ENCODE measurements at regions not wholly inside any gene's neighbourhood (a gene's known extent, or its start where the extent isn't known, plus 50 kb on each side); places are given as distances from the start of the nearest gene placed in this dataset.

DNA sequence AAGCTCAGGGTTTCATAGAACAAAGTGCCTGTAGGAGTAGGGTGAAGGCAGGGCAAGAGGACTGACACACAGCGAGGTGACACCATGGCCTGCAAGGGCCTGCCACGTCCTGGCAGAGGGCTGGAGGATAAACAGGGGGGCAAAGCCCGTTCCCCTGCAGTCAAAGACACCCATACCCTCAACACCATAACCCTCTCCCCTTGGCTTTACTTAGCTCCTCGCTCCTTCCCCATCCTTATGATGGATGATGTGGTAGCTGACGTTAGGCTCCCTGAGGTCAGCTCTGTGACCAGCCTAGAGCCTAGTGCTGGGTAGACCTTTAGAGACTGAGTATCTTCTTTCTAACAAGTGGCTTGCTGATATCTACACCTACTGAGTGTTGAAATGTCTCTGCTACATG, 683.3 kb upstream of the HS6ST1 start:
- TF ChIP-seq EP300 (IDR thresholded peaks at IDR 0.05) = no peak
- no peak for TF ChIP-seq POLR2AphosphoS5 (IDR thresholded peaks at IDR 0.05)
- TF ChIP-seq POLR2A (IDR thresholded peaks at IDR 0.05) = no peak
- TF ChIP-seq, protein P1, sequence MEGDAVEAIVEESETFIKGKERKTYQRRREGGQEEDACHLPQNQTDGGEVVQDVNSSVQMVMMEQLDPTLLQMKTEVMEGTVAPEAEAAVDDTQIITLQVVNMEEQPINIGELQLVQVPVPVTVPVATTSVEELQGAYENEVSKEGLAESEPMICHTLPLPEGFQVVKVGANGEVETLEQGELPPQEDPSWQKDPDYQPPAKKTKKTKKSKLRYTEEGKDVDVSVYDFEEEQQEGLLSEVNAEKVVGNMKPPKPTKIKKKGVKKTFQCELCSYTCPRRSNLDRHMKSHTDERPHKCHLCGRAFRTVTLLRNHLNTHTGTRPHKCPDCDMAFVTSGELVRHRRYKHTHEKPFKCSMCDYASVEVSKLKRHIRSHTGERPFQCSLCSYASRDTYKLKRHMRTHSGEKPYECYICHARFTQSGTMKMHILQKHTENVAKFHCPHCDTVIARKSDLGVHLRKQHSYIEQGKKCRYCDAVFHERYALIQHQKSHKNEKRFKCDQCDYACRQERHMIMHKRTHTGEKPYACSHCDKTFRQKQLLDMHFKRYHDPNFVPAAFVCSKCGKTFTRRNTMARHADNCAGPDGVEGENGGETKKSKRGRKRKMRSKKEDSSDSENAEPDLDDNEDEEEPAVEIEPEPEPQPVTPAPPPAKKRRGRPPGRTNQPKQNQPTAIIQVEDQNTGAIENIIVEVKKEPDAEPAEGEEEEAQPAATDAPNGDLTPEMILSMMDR (IDR thresholded peaks at IDR 0.05) = no peak
- Histone ChIP-seq H3K4me1 (no peaks in the 10 kb centered on the region), H3K27ac (no peak overlapping the region), H3K36me3 (no peaks in the 10 kb centered on the region), H3K9me3 (no peaks in the 10 kb centered on the region), H3K27me3 (no peaks in the 10 kb centered on the region), H3K4me3 (no peak overlapping the region)
- 88% methylated on average over 4 of the region's 5 CpGs; no CpG with 5 or more reads in 1 of the 2 donors for WGBS, 2 donors (ENCODE audit: low coverage in 1 of 2)
- no peak for ATAC-seq

DNA sequence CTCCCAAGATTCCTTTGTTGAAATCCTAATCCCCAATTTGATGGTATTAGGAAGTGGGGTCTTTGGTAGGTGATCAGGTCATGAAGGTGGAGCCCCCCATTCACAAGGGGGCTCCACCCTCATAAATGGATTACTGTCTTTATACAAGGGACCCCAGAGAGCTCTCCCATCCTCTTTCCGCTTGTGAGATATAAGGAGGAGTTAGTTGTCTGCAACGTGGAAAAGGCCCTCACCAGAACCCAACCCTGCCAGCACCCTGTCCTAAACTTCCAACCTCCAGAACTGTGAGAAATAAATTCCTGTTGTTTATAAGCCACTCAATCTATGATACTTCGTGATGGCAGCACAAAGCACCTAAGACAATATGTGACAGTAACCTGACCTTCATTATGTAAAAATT, 684.1 kb upstream of the HS6ST1 start:
- 78 to 93% methylated on average over 3 of the region's 3 CpGs for WGBS, 2 donors (ENCODE audit: low coverage in 1 of 2)
- no peaks in the 10 kb centered on the region for H3K9me3 ChIP-seq
- H3K27me3 ChIP-seq = no peaks in the 10 kb centered on the region
- no peak overlapping the region for H3K27ac ChIP-seq
- no peak for TF ChIP-seq POLR2A (IDR thresholded peaks at IDR 0.05)
- TF ChIP-seq POLR2AphosphoS5 (IDR thresholded peaks at IDR 0.05) = no peak
- TF ChIP-seq, protein P1 (IDR thresholded peaks at IDR 0.05) = no peak
- no peak for TF ChIP-seq EP300 (IDR thresholded peaks at IDR 0.05)
- H3K4me3 ChIP-seq = no peak overlapping the region
- H3K4me1 ChIP-seq = no peaks in the 10 kb centered on the region
- no peaks in the 10 kb centered on the region for H3K36me3 ChIP-seq
- no peak for ATAC-seq

DNA sequence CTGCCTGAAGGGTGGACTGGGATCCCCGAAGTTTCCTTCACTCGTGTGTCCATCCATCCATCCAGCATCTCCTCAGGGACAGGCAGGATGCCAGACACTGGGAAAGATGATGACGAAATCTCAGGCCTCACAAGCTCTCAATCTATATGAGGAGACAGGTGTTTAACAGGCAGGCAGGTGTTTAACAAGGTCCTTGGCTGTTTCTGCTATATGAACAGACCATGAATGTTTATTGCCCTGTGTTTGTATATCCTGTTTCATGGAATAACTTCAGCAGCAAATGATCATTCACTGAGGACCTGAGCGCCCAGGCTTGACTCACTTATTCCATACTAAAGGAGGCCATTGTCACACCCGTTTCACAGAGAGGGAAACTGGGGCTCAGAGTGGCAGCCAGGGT, 685.8 kb upstream of the HS6ST1 start:
- 76% methylated on average over 4 to 5 of the region's 5 CpGs for WGBS, 2 donors (ENCODE audit: low coverage in 1 of 2)
- TF ChIP-seq POLR2AphosphoS5 (IDR thresholded peaks at IDR 0.05) = no peak
- TF ChIP-seq, protein P1 (IDR thresholded peaks at IDR 0.05) = no peak
- TF ChIP-seq POLR2A (IDR thresholded peaks at IDR 0.05) = no peak
- TF ChIP-seq EP300 (IDR thresholded peaks at IDR 0.05) = no peak
- no peaks in the 10 kb centered on the region for H3K9me3 ChIP-seq
- ATAC-seq = no peak
- H3K27ac ChIP-seq = no peak overlapping the region
- no peak overlapping the region for H3K4me3 ChIP-seq
- no peaks in the 10 kb centered on the region for H3K27me3 ChIP-seq
- H3K4me1 ChIP-seq = no peaks in the 10 kb centered on the region
- H3K36me3 ChIP-seq = no peaks in the 10 kb centered on the region

DNA sequence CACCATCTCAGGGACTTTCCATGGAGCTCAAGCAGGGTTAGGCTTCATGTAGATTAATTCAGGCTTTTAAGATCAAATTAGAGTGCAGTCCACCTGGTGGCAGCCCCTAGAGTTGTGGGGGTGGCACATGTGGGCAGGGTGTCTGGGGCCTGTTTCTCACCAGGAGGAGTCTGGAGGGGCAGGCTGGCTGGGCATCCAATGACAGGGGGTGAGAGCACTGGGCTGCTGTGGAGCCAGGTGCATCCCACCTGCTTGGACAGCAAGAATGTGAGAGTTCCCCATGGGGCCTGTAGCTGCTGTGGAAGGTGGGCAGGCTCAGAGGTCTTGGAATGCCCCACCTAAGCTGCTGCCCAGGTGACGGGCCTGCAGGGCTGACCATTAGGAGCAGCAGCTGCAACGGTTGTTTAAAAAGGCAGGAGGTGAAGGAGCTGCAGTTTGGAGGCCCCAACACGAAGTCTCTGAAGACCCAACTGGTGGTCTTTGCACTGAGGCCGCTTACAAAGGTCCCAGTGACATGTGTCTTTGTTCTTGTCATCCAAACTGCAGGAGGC, 686.3 kb upstream of the HS6ST1 start:
- H3K4me1 ChIP-seq = no peaks in the 10 kb centered on the region
- 75% methylated on average over 3 of the region's 4 CpGs; no CpG with 5 or more reads in 1 of the 2 donors for whole genome bisulfite sequencing, 2 donors (ENCODE audit: low coverage in 1 of 2)
- TF ChIP-seq, protein P1 (IDR thresholded peaks at IDR 0.05) = no peak
- TF ChIP-seq POLR2A (IDR thresholded peaks at IDR 0.05) (no peak), EP300 (IDR thresholded peaks at IDR 0.05) (no peak)

DNA sequence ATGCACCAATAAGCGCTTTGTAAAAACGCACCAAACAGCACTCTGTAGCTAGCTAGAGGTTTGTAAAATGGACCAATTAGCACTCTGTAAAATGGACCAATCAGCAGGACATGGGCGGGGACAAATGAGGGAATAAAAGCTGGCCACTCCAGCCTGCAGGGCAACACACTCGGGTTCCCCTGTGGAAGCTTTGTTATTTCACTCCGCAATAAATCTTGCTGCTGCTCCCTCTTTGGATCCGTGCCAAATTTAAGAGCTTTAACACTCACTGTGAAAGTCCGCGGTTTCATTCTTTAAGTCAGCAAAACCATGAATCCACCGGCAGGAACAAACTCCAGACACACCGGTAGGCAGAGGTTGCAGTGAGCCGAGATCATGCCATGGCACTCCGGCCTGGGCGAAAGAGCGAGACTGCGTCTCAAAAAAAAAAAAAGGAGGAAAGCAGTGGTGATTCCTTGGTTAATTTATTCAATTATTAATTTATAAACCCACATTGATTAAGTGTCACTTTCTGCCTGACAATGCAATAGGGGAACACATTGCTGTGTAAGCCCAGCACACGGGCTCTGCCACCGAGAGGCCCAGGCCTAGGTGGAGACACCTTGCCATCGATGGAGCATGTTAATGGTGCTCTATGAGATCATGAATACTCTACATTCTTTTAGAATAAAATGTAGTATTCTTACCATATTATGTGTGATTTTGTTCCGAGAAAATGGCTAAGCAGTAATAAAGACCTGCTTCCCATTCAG, 687.6 kb upstream of the HS6ST1 start:
- Histone ChIP-seq H3K36me3 (no peaks in the 10 kb centered on the region), H3K9me3 (no peaks in the 10 kb centered on the region), H3K4me3 (no peak overlapping the region), H3K27ac (no peak overlapping the region), H3K4me1 (no peaks in the 10 kb centered on the region), H3K27me3 (no peaks in the 10 kb centered on the region)
- WGBS, 2 donors (ENCODE audit: low coverage in 1 of 2) = 53 to 81% methylated on average over 5 to 19 of the region's 19 CpGs
- TF ChIP-seq, protein P1 (IDR thresholded peaks at IDR 0.05) = no peak
- ATAC-seq = no peak

More for the DNA sequence above, 686.3 kb upstream of the HS6ST1 start:
- no peak overlapping the region for H3K27ac ChIP-seq
- H3K27me3 ChIP-seq = no peaks in the 10 kb centered on the region
- H3K36me3 ChIP-seq = no peaks in the 10 kb centered on the region
- H3K9me3 ChIP-seq = no peaks in the 10 kb centered on the region
- ATAC-seq = no peak
- H3K4me3 ChIP-seq = no peak overlapping the region

All from gastroesophageal sphincter (tissue), 4 donors.